GM10266 (cell line): ENCODE measurements at regions not wholly inside any gene's neighbourhood (a gene's known extent, or its start where the extent isn't known, plus 50 kb on each side); places are given as distances from the start of the nearest gene placed in this dataset.

Experiments
- DNase-seq: peaks from one replicate; pipeline ENCODE4 v3.0.0; 2012; ENCODE audit errors: extremely low spot score
- CTCF ChIP-seq: IDR thresholded peaks from 2 replicates; pipeline ENCODE4 v1.5.1; 2012; ENCODE audit warnings: mild to moderate bottlenecking, low read depth; ENCODE audit not compliant: control insufficient read depth, insufficient read depth; ENCODE audit errors: missing control alignments

GRCh38 chr14:53628261-53628660 is 328.4 kb downstream of the BMP4 start:
- TF ChIP-seq CTCF, result no peak
- no peak for DNase-seq

- no peak for TF ChIP-seq CTCF
Measured at GRCh38 chr14:53626761-53627160, 329.9 kb downstream of the BMP4 start.

GRCh38 chr14:53622447-53622846 is 334.2 kb downstream of the BMP4 start:
- no peak for TF ChIP-seq CTCF
- DNase-seq, result no peak

More at GRCh38 chr14:53626761-53627160, 329.9 kb downstream of the BMP4 start:
- DNase-seq, result no peak

GRCh38 chr14:53621921-53622320 is 334.7 kb downstream of the BMP4 start:
- no peak for DNase-seq
- no peak for TF ChIP-seq CTCF

- TF ChIP-seq CTCF, result no peak
- peak; percentile 12 for DNase-seq
Measured at GRCh38 chr14:53621433-53621832, 335.2 kb downstream of the BMP4 start.

GRCh38 chr14:53620890-53621289 is 335.7 kb downstream of the BMP4 start:
- DNase-seq, result no peak
- TF ChIP-seq CTCF, result no peak

GRCh38 chr14:53620317-53620716 is 336.3 kb downstream of the BMP4 start:
- DNase-seq, result no peak
- TF ChIP-seq CTCF, result no peak
